NCI-H526 (cell line): ENCODE measurements at regions not wholly inside any gene's neighbourhood (a gene's known extent, or its start where the extent isn't known, plus 50 kb on each side); places are given as distances from the start of the nearest gene placed in this dataset.

Source experiments
- DNase-seq, 2 experiments: peaks; one replicate each; lab custom pipeline; 2025; lab: John Stamatoyannopoulos, UW

GRCh38 chr2:65649811-65650589 is 217.6 kb upstream of the SPRED2 start:
- no peak for DNase-seq

- DNase-seq = no peak
Measured at GRCh38 chr2:65647249-65647842, 214.9 kb upstream of the SPRED2 start.

GRCh38 chr2:65640793-65641103 is 208.3 kb upstream of the SPRED2 start:
- DNase-seq = no peak

- no peak for DNase-seq
Measured at GRCh38 chr2:65639156-65639864, 206.9 kb upstream of the SPRED2 start.

- DNase-seq = no peak
Measured at GRCh38 chr2:65638443-65638842, 206.0 kb upstream of the SPRED2 start.

- DNase-seq = no peak
Measured at GRCh38 chr2:65636813-65637483, 204.5 kb upstream of the SPRED2 start.

- DNase-seq = no peak
Measured at GRCh38 chr2:65636024-65636423, 203.6 kb upstream of the SPRED2 start.

- no peak for DNase-seq
Measured at GRCh38 chr2:65634304-65634703, 201.9 kb upstream of the SPRED2 start.

GRCh38 chr2:65630643-65631042 is 198.2 kb upstream of the SPRED2 start:
- no peak for DNase-seq

- no peak for DNase-seq
Measured at GRCh38 chr2:65628156-65628555, 195.8 kb upstream of the SPRED2 start.

- DNase-seq = no peak
Measured at GRCh38 chr2:65626831-65627230, 194.4 kb upstream of the SPRED2 start.

GRCh38 chr2:65625982-65626381 is 193.6 kb upstream of the SPRED2 start:
- no peak for DNase-seq

- no peak for DNase-seq
Measured at GRCh38 chr2:65622951-65623535, 190.6 kb upstream of the SPRED2 start.

GRCh38 chr2:65622499-65622898 is 190.1 kb upstream of the SPRED2 start:
- no peak for DNase-seq

GRCh38 chr2:65620524-65620923 is 188.1 kb upstream of the SPRED2 start:
- no peak for DNase-seq

GRCh38 chr2:65620026-65620425 is 187.6 kb upstream of the SPRED2 start:
- no peak for DNase-seq

GRCh38 chr2:65615602-65616001 is 183.2 kb upstream of the SPRED2 start:
- no peak for DNase-seq

GRCh38 chr2:65613968-65614555 is 181.7 kb upstream of the SPRED2 start:
- no peak for DNase-seq

- no peak for DNase-seq
Measured at GRCh38 chr2:65611488-65611887, 179.1 kb upstream of the SPRED2 start.

GRCh38 chr2:65608916-65609315 is 176.5 kb upstream of the SPRED2 start:
- DNase-seq = no peak

- DNase-seq = no peak
Measured at GRCh38 chr2:65608466-65608865, 176.1 kb upstream of the SPRED2 start.
